ENCODE measurements at regions not wholly inside any gene's neighbourhood (a gene's known extent, or its start where the extent isn't known, plus 50 kb on each side); places are given as distances from the start of the nearest gene placed in this dataset.

DNA sequence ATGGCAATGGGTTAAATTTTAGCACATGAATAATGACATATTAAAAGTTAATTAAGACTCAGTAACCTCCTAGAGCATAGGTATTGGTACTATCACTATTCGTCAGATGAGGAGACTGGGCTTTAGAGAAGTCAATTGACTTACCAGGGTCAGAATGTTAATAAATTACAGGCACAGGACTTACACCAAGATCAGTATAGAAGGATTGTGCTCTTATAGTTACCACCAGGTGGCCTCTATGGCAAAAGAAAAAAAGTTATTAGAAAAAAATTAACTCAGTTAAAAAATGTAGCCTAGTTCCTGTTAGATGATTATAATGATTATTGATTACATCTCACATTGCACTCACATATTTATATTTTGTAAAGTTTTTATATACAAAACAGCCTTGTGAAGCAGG lies 1163.7 kb downstream of the FAM181B start:
- no peak overlapping the region for H3K27ac ChIP-seq (ENCODE audit: low read length)
- in situ Hi-C loops (cut with HindIII; ENCODE audit: low pct_unique_long_range_greater_than_20kb, low sequenced_read_pairs): no loop called here
- no peak for TF ChIP-seq SIN3A (IDR thresholded peaks at IDR 0.05; ENCODE audit: borderline replicate concordance, insufficient read depth, low read depth, low read length)
- TF ChIP-seq TCF7L2 (IDR thresholded peaks at IDR 0.05; ENCODE audit: low read depth, low read length): no peak
- TF ChIP-seq, protein P1, sequence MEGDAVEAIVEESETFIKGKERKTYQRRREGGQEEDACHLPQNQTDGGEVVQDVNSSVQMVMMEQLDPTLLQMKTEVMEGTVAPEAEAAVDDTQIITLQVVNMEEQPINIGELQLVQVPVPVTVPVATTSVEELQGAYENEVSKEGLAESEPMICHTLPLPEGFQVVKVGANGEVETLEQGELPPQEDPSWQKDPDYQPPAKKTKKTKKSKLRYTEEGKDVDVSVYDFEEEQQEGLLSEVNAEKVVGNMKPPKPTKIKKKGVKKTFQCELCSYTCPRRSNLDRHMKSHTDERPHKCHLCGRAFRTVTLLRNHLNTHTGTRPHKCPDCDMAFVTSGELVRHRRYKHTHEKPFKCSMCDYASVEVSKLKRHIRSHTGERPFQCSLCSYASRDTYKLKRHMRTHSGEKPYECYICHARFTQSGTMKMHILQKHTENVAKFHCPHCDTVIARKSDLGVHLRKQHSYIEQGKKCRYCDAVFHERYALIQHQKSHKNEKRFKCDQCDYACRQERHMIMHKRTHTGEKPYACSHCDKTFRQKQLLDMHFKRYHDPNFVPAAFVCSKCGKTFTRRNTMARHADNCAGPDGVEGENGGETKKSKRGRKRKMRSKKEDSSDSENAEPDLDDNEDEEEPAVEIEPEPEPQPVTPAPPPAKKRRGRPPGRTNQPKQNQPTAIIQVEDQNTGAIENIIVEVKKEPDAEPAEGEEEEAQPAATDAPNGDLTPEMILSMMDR (IDR thresholded peaks at IDR 0.05): no peak
- TF ChIP-seq, protein P2, sequence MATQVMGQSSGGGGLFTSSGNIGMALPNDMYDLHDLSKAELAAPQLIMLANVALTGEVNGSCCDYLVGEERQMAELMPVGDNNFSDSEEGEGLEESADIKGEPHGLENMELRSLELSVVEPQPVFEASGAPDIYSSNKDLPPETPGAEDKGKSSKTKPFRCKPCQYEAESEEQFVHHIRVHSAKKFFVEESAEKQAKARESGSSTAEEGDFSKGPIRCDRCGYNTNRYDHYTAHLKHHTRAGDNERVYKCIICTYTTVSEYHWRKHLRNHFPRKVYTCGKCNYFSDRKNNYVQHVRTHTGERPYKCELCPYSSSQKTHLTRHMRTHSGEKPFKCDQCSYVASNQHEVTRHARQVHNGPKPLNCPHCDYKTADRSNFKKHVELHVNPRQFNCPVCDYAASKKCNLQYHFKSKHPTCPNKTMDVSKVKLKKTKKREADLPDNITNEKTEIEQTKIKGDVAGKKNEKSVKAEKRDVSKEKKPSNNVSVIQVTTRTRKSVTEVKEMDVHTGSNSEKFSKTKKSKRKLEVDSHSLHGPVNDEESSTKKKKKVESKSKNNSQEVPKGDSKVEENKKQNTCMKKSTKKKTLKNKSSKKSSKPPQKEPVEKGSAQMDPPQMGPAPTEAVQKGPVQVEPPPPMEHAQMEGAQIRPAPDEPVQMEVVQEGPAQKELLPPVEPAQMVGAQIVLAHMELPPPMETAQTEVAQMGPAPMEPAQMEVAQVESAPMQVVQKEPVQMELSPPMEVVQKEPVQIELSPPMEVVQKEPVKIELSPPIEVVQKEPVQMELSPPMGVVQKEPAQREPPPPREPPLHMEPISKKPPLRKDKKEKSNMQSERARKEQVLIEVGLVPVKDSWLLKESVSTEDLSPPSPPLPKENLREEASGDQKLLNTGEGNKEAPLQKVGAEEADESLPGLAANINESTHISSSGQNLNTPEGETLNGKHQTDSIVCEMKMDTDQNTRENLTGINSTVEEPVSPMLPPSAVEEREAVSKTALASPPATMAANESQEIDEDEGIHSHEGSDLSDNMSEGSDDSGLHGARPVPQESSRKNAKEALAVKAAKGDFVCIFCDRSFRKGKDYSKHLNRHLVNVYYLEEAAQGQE (IDR thresholded peaks at IDR 0.05; ENCODE audit: insufficient read depth in 1 of 2, low read depth in 2 of 2, low read length in 1 of 2): no peak
- no peak for TF ChIP-seq POLR2AphosphoS5 (IDR thresholded peaks at IDR 0.05; ENCODE audit: low read depth, low read length)
- DNase-seq (ENCODE audit: low read depth, low spot score) (no peak), ATAC-seq (no peak)
- H3K27me3 ChIP-seq (ENCODE audit: control insufficient read depth, insufficient read depth, low read length): no peaks in the 10 kb centered on the region
- intact Hi-C loops (cut with micrococcal nuclease; ENCODE audit: unreplicated experiment): no loop called here
- POLR2A ChIA-PET: no interaction called here
- no peak overlapping the region for H3K4me3 ChIP-seq (ENCODE audit: low read depth in 2 of 2, low read length in 2 of 2)
- no peaks in the 10 kb centered on the region for H3K4me1 ChIP-seq (ENCODE audit: control insufficient read depth, insufficient read depth, low read length)
- H3K9me3 ChIP-seq (ENCODE audit: control insufficient read depth, insufficient read depth, low read depth, low read length): no peaks in the 10 kb centered on the region
- BruUV-seq (replicated peaks): no TSS peak
- CTCF ChIA-PET: no interaction called here
- H3K36me3 ChIP-seq (ENCODE audit: control insufficient read depth, insufficient read depth, low read length): no peaks in the 10 kb centered on the region

DNA sequence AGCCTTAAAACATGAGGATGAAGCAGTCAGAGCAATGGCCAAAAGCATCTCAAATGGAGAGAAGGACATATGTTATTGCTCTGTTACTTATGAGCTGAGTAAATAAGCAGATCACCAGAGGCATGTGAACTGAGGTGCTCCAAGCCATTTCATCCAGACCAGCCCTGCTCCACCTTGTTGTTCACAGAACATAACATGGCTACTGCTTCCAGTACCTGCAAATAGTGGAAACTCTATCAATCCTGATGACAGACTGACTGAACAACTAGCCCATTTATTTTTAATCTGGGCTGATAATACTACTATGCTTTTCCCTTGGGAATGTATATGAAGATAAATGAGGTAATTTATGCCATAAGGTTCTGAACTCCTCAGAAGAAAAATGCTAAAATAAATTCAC lies 1164.7 kb downstream of the FAM181B start:
- Histone ChIP-seq H3K4me3 (ENCODE audit: low read depth in 2 of 2, low read length in 2 of 2) (no peak overlapping the region), H3K36me3 (ENCODE audit: control insufficient read depth, insufficient read depth, low read length) (no peaks in the 10 kb centered on the region), H3K9me3 (ENCODE audit: control insufficient read depth, insufficient read depth, low read depth, low read length) (no peaks in the 10 kb centered on the region), H3K27me3 (ENCODE audit: control insufficient read depth, insufficient read depth, low read length) (no peaks in the 10 kb centered on the region), H3K4me1 (ENCODE audit: control insufficient read depth, insufficient read depth, low read length) (no peaks in the 10 kb centered on the region), H3K27ac (ENCODE audit: low read length) (no peak overlapping the region)
- DNase-seq (ENCODE audit: low read depth, low spot score) (no peak), ATAC-seq (no peak)
- no TSS peak for BruUV-seq (replicated peaks)
- ChIA-PET CTCF (no interaction called here), POLR2A (no interaction called here)
- TF ChIP-seq, protein P1 (IDR thresholded peaks at IDR 0.05): no peak
- TF ChIP-seq POLR2AphosphoS5 (IDR thresholded peaks at IDR 0.05; ENCODE audit: low read depth, low read length) (no peak), SIN3A (IDR thresholded peaks at IDR 0.05; ENCODE audit: borderline replicate concordance, insufficient read depth, low read depth, low read length) (no peak), TCF7L2 (IDR thresholded peaks at IDR 0.05; ENCODE audit: low read depth, low read length) (no peak)
- TF ChIP-seq, protein P2 (IDR thresholded peaks at IDR 0.05; ENCODE audit: insufficient read depth in 1 of 2, low read depth in 2 of 2, low read length in 1 of 2): no peak
- intact Hi-C loops (cut with micrococcal nuclease; ENCODE audit: unreplicated experiment): no loop called here
- in situ Hi-C loops (cut with HindIII; ENCODE audit: low pct_unique_long_range_greater_than_20kb, low sequenced_read_pairs): no loop called here

Data from Panc1 (cell line).